ENCODE measurements at regions not wholly inside any gene's neighbourhood (a gene's known extent, or its start where the extent isn't known, plus 50 kb on each side); places are given as distances from the start of the nearest gene placed in this dataset.

- DNase-seq (ENCODE audit: low read depth): no peak
- TF ChIP-seq CTCF (IDR thresholded peaks at IDR 0.05; ENCODE audit: low read depth, low read length, missing control alignments): no peak
- no peak overlapping the region for H3K4me3 ChIP-seq (ENCODE audit: low read depth, low read length)
Observed at GRCh38 chr2:6785493-6785892, 80.2 kb downstream of the CMPK2 start.

DNA sequence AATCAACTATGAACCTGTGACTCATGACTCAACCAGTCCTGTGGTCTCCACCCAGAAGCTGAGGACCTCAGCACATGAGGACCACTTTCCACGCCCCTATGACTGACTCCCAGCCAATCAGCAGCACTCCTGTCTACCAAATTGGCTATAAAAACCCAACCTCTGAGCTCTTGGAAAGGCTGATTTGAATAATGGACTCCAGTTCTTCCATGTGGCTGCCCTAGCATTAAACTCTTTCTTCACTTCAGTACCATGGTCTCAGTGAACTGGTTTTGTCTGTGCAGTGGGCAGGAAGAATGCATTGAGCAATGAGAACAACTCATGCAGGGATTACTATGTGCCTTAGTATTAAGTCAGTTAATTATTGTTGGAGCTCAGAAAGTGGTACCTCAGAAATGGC, 78.3 kb downstream of the CMPK2 start:
- no peak for TF ChIP-seq CTCF (IDR thresholded peaks at IDR 0.05; ENCODE audit: low read depth, low read length, missing control alignments)
- no peak for DNase-seq (ENCODE audit: low read depth)
- no peak overlapping the region for H3K4me3 ChIP-seq (ENCODE audit: low read depth, low read length)

GRCh38 chr2:6788614-6789013, 77.1 kb downstream of the CMPK2 start:
- DNase-seq (ENCODE audit: low read depth): no peak
- TF ChIP-seq CTCF (IDR thresholded peaks at IDR 0.05; ENCODE audit: low read depth, low read length, missing control alignments): no peak
- no peak overlapping the region for H3K4me3 ChIP-seq (ENCODE audit: low read depth, low read length)

- no peak for DNase-seq (ENCODE audit: low read depth)
- TF ChIP-seq CTCF (IDR thresholded peaks at IDR 0.05; ENCODE audit: low read depth, low read length, missing control alignments): no peak
- no peak overlapping the region for H3K4me3 ChIP-seq (ENCODE audit: low read depth, low read length)
Observed at GRCh38 chr2:6789559-6790138, 76.1 kb downstream of the CMPK2 start.

DNA sequence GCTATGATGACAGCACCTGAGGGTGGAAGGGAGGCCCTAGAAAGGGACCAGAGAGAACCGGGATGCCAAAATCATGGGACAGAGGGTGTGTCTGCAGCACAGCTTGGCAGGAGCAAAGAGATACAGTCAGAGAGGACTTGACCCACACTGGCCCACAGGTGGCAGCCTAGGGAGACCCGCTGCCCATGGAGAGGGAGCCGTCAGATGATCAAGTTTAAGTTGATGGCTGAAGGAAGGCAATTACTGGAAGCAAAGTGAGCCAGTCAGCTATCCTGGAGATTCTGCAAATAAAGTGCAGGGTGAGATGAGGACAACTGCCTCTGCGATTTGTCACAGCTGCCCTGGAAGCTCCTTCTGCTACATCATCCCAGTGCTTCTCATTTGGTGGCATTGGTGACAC, 74.0 kb downstream of the CMPK2 start:
- no peak for DNase-seq (ENCODE audit: low read depth)
- H3K4me3 ChIP-seq (ENCODE audit: low read depth, low read length): no peak overlapping the region
- peak; percentile 48 for TF ChIP-seq CTCF (IDR thresholded peaks at IDR 0.05; ENCODE audit: low read depth, low read length, missing control alignments)

GRCh38 chr2:6792883-6793282, 72.8 kb downstream of the CMPK2 start:
- no peak for TF ChIP-seq CTCF (IDR thresholded peaks at IDR 0.05; ENCODE audit: low read depth, low read length, missing control alignments)
- no peak overlapping the region for H3K4me3 ChIP-seq (ENCODE audit: low read depth, low read length)
- DNase-seq (ENCODE audit: low read depth): no peak

DNA sequence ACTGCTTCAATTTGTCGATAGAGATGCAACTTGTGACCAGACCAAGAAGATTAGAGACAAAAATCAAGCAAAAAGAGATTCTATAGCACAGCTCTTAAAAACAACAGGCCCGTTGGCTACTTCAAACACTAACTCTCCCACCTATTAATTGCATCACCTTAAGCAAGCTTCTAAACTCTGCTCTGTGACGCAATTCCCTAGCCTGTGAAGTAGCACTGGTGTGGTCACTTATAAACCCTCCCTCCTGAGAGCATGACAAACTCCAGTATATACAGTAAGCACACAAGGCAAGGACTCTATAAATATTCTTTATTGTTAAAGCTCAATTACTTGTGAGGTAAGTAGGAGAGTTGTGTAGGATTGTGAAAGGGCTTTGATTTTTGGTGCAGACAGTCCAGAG, 72.3 kb downstream of the CMPK2 start:
- no peak for DNase-seq (ENCODE audit: low read depth)
- TF ChIP-seq CTCF (IDR thresholded peaks at IDR 0.05; ENCODE audit: low read depth, low read length, missing control alignments): no peak
- no peak overlapping the region for H3K4me3 ChIP-seq (ENCODE audit: low read depth, low read length)

Measured in GM12864 (cell line).